Panc1 (cell line): ENCODE measurements at regions not wholly inside any gene's neighbourhood (a gene's known extent, or its start where the extent isn't known, plus 50 kb on each side); places are given as distances from the start of the nearest gene placed in this dataset.
A peak's percentile ranks its signal among the peaks of the same experiment; 100 is the strongest.

Source experiments
- ATAC-seq: fragments of 200-7000 bp; cut with Tn5 transposase; 2 replicates; pipeline ENCODE4 v1.9.1; 2020; ENCODE audit warnings: mild to moderate bottlenecking, moderate library complexity
- BruUV-seq: library from RNA; stranded (reverse); fragments of 400-500 nt; replicated peaks from 2 replicates; lab custom pipeline; 2021; lab: Mats Ljungman, UMichigan
- CTCF ChIA-PET: fragments of 300-600 bp; sonication (Branson Sonifier 250); formaldehyde crosslinking; loops from one replicate; lab custom pipeline; 2022; ENCODE audit warnings: antibody characterized with exemption; lab: Charles Lee
- POLR2A ChIA-PET: fragments of 300-600 bp; sonication (Branson Sonifier 250); formaldehyde crosslinking; loops from one replicate; lab custom pipeline; 2022; ENCODE audit warnings: antibody characterized with exemption; lab: Charles Lee
- DNase-seq: peaks from one replicate; pipeline ENCODE4 v3.0.0-alpha.2; 2010; ENCODE audit warnings: low read depth, low spot score
- H3K27ac ChIP-seq: 2 replicates; pipeline ENCODE4 v1.5.1; 2011; ENCODE audit warnings: mild to moderate bottlenecking, low read length, inconsistent platforms
- H3K27me3 ChIP-seq: fragments of 200-500 bp; sonication (Bioruptor generic); 2 replicates; pipeline ENCODE4 v1.6.0; 2014; ENCODE audit warnings: low read length, inconsistent platforms; ENCODE audit not compliant: control insufficient read depth, insufficient read depth
- H3K36me3 ChIP-seq: fragments of 200-500 bp; sonication (Bioruptor generic); 2 replicates; pipeline ENCODE4 v1.5.1; 2014; ENCODE audit warnings: inconsistent platforms, mild to moderate bottlenecking, low read length, moderate library complexity; ENCODE audit not compliant: control insufficient read depth, insufficient read depth
- H3K4me1 ChIP-seq: 2 replicates; pipeline ENCODE4 v1.5.1; 2011; ENCODE audit warnings: inconsistent platforms, mild to moderate bottlenecking, low read length, moderate library complexity; ENCODE audit not compliant: control insufficient read depth, insufficient read depth
- H3K4me3 ChIP-seq, 2 experiments: 2 replicates each; pipeline ENCODE4 v1.5.1; 2011 to 2012; ENCODE audit warnings: low read depth in 2 of 2, low read length in 2 of 2, mild to moderate bottlenecking in 2 of 2, inconsistent platforms in 1 of 2, moderate library complexity in 1 of 2
- H3K9me3 ChIP-seq: fragments of 200-500 bp; sonication (Bioruptor generic); 2 replicates; pipeline ENCODE4 v1.5.1; 2014; ENCODE audit warnings: low read depth, mild to moderate bottlenecking, inconsistent platforms, low read length, moderate library complexity; ENCODE audit not compliant: control insufficient read depth, insufficient read depth
- CTCF ChIP-seq: fragments of 450-650 bp; IDR thresholded peaks from 2 replicates; pipeline ENCODE4 v1.5.1; 2017; ENCODE audit warnings: mild to moderate bottlenecking
- POLR2AphosphoS5 ChIP-seq: IDR thresholded peaks from 2 replicates; pipeline ENCODE4 v1.6.1; 2012; ENCODE audit warnings: mild to moderate bottlenecking, low read depth, low read length, moderate library complexity
- REST ChIP-seq, 2 experiments: IDR thresholded peaks; 2 replicates each; pipeline ENCODE4 v1.6.1; 2011 to 2012; ENCODE audit warnings: low read depth in 2 of 2, control low read depth in 1 of 2, low read length in 1 of 2, mild to moderate bottlenecking in 1 of 2, moderate library complexity in 1 of 2; ENCODE audit not compliant: insufficient read depth in 1 of 2
- SIN3A ChIP-seq: IDR thresholded peaks from 2 replicates; pipeline ENCODE4 v1.6.1; 2012; ENCODE audit warnings: low read depth, mild to moderate bottlenecking, low read length, moderate library complexity, borderline replicate concordance; ENCODE audit not compliant: insufficient read depth
- TCF7L2 ChIP-seq: IDR thresholded peaks from 2 replicates; pipeline ENCODE4 v1.6.1; 2011; ENCODE audit warnings: mild to moderate bottlenecking, low read depth, low read length, inconsistent platforms
- in situ Hi-C: cut with HindIII; loops from 2 replicates; pipeline ENCODE4 v1.10.0; 2016; ENCODE audit warnings: low sequenced_read_pairs, low pct_unique_long_range_greater_than_20kb
- intact Hi-C: fragments of 100-400 bp; cut with micrococcal nuclease; formaldehyde crosslinking; loops from one replicate; pipeline ENCODE4 v1.10.0; 2022; ENCODE audit not compliant: unreplicated experiment

GRCh38 chr1:36590264-36590663 lies 107.6 kb upstream of the CSF3R start:
- DNase-seq = no peak
- BruUV-seq = no TSS peak
- intact Hi-C loops = no loop called here
- H3K9me3 ChIP-seq = no peaks in the 10 kb centered on the region
- ChIA-PET POLR2A (no interaction called here), CTCF (no interaction called here)
- H3K4me1 ChIP-seq = no peaks in the 10 kb centered on the region; the same call in none of the 2 replicates
- H3K27me3 ChIP-seq = peaks cover 6% of the 10 kb centered on the region
- H3K4me3 ChIP-seq = no peak overlapping the region
- TF ChIP-seq CTCF (no peak), POLR2AphosphoS5 (no peak), SIN3A (no peak), TCF7L2 (no peak), REST (IDR thresholded peaks at IDR 0.05; ENCODE audit: insufficient read depth in 1 of 2, low read depth in 2 of 2, low read length in 1 of 2) (no peak)
- H3K36me3 ChIP-seq = no peaks in the 10 kb centered on the region
- no peak overlapping the region for H3K27ac ChIP-seq
- in situ Hi-C loops = no loop called here
- 0 out of 2 replicates have a peak, but pooled peaks have one; percentile 8 for ATAC-seq

GRCh38 chr1:36588972-36589371 lies 106.3 kb upstream of the CSF3R start:
- CTCF ChIA-PET = interaction anchor here (0.5 kb wide), 1 partner anchor 843 kb away, joined by 6 read pairs; no protein-coding TSS in a partner anchor

More at GRCh38 chr1:36588972-36589371, 106.3 kb upstream of the CSF3R start:
- DNase-seq (no peak), ATAC-seq (no peak)
- H3K4me1 ChIP-seq = no peaks in the 10 kb centered on the region; the same call in none of the 2 replicates
- no peaks in the 10 kb centered on the region for H3K9me3 ChIP-seq
- H3K36me3 ChIP-seq = no peaks in the 10 kb centered on the region
- POLR2A ChIA-PET = no interaction called here
- no peak for TF ChIP-seq TCF7L2
- TF ChIP-seq SIN3A = no peak
- no peak for TF ChIP-seq POLR2AphosphoS5
- TF ChIP-seq REST (IDR thresholded peaks at IDR 0.05; ENCODE audit: insufficient read depth in 1 of 2, low read depth in 2 of 2, low read length in 1 of 2) = no peak
- TF ChIP-seq CTCF = no peak
- in situ Hi-C loops (no loop called here), intact Hi-C loops (no loop called here)
- H3K27me3 ChIP-seq = peaks cover 4% of the 10 kb centered on the region
- H3K4me3 ChIP-seq = no peak overlapping the region
- no peak overlapping the region for H3K27ac ChIP-seq
- BruUV-seq = no TSS peak
